Mucosa of descending colon (tissue), 3 donors: ENCODE measurements at regions not wholly inside any gene's neighbourhood (a gene's known extent, or its start where the extent isn't known, plus 50 kb on each side); places are given as distances from the start of the nearest gene placed in this dataset.
A peak's percentile ranks its signal among the peaks of the same experiment; 100 is the strongest.

ENCODE experiments used
- ATAC-seq: fragments of 200-7000 bp; cut with Tn5 transposase; one replicate; pipeline ENCODE4 v1.9.1; 2020; ENCODE audit warnings: mild to moderate bottlenecking, moderate library complexity
- DNase-seq, 3 donors: peaks; one replicate each; pipeline ENCODE4 v3.0.0-alpha.2; 2020
- H3K36me3 ChIP-seq: fragments of 200-600 bp; one replicate; pipeline ENCODE4 v1.8.0; 2021; ENCODE audit warnings: low read depth, mild to moderate bottlenecking
- H3K4me1 ChIP-seq: fragments of 200-600 bp; one replicate; pipeline ENCODE4 v1.8.0; 2021; ENCODE audit warnings: low read depth, mild to moderate bottlenecking
- H3K4me3 ChIP-seq: fragments of 200-600 bp; one replicate; pipeline ENCODE4 v1.8.0; 2021; ENCODE audit warnings: mild to moderate bottlenecking
- H3K9me3 ChIP-seq: fragments of 200-600 bp; one replicate; pipeline ENCODE4 v1.8.0; 2021; ENCODE audit warnings: mild to moderate bottlenecking
- intact Hi-C, 2 donors: fragments of 100-400 bp; cut with DNase I in 1 of 2; cut with micrococcal nuclease in 1 of 2; formaldehyde crosslinking; loops; one replicate each; pipeline versions ENCODE4 v1.11.0 to v1.11.1; 2022; cut with DNase I, micrococcal nuclease
- TF ChIP-seq, protein P1 (sequence below): fragments of 200-600 bp; IDR thresholded peaks from one replicate; pipeline ENCODE4 v1.8.0; 2022; ENCODE audit warnings: antibody characterized with exemption, mild to moderate bottlenecking
- donor health status: DM: no; HTN: no; CAD: no; lungs with moderate emphysema.
- donor health status: DM: no; HTN: no; CAD: no.
- donor health status: DM: no; HTN: yes; CAD: no.

DNA sequence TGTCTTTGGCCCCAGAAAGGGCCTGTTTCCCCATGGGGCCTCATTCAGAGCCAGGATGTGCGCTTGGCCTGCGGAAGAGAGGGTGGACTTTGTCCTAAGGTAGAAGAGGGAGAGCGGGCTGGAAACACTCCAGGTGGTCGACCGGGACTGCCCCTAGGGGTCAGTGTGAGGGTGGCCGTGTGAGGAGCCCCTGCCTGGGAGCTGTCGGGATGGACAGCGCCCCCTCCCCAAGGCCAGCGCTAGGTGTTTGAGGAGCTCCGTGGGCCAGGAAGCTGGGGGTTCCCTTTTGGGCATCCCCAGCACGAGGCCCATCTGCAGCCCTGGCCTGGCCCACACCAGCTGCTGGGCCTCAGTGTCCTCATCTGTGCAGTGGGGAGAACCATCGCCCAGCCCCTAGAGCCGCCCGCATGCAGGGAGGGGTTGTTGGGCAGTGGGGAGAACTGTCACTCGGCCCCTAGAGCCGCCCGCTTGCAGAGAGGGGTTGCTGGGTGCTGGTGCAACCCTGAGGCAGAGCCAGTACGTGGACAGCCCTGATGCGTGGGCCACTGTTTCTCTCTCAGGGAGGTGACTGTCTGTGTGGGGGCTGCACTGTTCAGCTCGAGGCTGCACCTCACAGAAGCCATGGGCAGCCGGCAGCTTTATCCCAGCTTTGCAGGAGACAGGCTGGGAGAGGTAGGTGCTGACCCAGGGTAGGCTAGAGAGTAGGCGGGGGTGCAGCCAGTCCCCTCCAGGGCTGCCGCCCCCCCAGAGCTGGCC lies 1319.9 kb downstream of the BRD1 start:
- Histone ChIP-seq H3K9me3 (no peaks in the 10 kb centered on the region), H3K36me3 (no peaks in the 10 kb centered on the region), H3K4me1 (no peaks in the 10 kb centered on the region), H3K4me3 (no peak overlapping the region)
- DNase-seq (no peak), ATAC-seq (no peak)
- intact Hi-C loops: no loop called here
- TF ChIP-seq, protein P1, sequence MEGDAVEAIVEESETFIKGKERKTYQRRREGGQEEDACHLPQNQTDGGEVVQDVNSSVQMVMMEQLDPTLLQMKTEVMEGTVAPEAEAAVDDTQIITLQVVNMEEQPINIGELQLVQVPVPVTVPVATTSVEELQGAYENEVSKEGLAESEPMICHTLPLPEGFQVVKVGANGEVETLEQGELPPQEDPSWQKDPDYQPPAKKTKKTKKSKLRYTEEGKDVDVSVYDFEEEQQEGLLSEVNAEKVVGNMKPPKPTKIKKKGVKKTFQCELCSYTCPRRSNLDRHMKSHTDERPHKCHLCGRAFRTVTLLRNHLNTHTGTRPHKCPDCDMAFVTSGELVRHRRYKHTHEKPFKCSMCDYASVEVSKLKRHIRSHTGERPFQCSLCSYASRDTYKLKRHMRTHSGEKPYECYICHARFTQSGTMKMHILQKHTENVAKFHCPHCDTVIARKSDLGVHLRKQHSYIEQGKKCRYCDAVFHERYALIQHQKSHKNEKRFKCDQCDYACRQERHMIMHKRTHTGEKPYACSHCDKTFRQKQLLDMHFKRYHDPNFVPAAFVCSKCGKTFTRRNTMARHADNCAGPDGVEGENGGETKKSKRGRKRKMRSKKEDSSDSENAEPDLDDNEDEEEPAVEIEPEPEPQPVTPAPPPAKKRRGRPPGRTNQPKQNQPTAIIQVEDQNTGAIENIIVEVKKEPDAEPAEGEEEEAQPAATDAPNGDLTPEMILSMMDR: no peak

DNA sequence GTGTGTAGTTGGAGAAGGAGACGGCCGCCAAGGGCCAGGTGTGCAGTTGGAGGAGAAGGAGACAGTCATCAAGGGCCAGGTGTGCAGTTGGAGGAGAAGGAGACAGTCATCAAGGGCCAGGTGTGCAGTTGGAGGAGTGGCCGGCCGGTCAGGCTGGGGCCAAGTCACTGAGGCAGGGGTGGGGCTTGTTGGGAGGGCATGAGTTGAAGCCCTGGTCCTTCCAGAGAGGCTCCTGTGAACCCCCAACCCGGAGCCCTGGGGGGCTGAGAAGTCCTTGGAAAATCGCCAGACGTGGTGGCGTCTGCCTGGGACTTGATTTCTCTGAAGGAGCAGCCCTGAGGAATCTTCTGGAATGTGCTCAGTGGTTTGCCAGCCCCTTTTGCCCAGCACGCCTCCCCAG lies 1320.5 kb downstream of the BRD1 start:
- no peak for DNase-seq
- Histone ChIP-seq H3K9me3 (no peaks in the 10 kb centered on the region), H3K4me1 (no peaks in the 10 kb centered on the region), H3K4me3 (no peak overlapping the region), H3K36me3 (no peaks in the 10 kb centered on the region)
- intact Hi-C loops: no loop called here
- no peak for ATAC-seq
- TF ChIP-seq, protein P1: no peak

DNA sequence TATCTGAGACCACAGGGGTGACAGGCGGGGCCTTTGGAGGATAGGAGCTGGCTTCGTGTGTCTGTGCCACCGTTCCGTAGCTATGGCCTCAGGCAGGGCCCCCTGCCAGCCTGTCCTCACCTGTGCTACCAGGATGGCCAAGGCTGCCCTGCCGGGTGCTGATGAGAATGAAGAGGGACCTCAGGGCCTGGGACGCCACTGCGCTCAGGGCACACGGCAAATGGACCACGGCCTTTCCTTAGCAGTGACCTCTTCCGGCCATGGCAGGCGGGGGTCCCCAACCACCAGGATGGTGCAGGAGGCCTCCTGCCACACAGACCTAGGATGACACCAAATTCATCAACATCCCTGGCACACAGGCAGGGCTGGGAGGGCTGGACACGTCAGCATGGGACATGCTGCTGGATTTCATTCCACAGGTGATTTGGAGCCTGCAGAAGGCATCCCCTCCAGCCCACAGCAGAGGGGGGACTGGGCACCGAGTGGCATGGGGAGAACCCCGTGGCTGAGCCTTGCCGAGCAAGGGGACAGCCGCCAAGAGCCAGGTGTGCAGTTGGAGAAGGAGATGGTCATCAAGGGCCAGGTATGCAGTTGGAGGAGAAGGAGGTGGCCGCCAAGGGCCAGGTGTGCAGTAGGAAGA lies 1321.0 kb downstream of the BRD1 start:
- no peak for ATAC-seq
- H3K4me3 ChIP-seq: no peak overlapping the region
- TF ChIP-seq, protein P1: no peak
- intact Hi-C loops: no loop called here
- no peaks in the 10 kb centered on the region for H3K36me3 ChIP-seq
- no peaks in the 10 kb centered on the region for H3K9me3 ChIP-seq
- no peaks in the 10 kb centered on the region for H3K4me1 ChIP-seq
- DNase-seq: no peak

DNA sequence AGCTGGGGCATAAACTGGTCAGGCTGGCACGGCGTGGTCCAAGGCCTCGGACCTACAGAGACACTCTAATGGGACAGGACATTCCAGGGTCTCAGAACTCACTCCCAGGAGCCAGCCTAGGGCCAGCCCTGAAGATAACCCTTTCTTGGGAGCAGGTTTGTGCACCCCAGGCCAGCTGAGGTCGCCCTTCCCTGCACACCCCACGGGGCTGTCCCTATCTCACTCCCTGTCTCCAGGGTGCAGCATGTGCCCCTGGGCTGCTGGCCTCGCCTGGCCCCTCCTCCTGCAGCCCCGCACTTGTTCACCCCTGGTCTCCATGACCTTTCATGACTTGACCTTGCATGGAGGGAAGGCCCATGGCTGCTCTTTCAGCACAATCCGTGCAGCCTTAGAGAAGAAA lies 1321.8 kb downstream of the BRD1 start:
- intact Hi-C loops: no loop called here
- TF ChIP-seq, protein P1: no peak
- no peak for DNase-seq
- ATAC-seq: no peak
- no peaks in the 10 kb centered on the region for H3K36me3 ChIP-seq
- no peaks in the 10 kb centered on the region for H3K4me1 ChIP-seq
- no peak overlapping the region for H3K4me3 ChIP-seq
- H3K9me3 ChIP-seq: no peaks in the 10 kb centered on the region

DNA sequence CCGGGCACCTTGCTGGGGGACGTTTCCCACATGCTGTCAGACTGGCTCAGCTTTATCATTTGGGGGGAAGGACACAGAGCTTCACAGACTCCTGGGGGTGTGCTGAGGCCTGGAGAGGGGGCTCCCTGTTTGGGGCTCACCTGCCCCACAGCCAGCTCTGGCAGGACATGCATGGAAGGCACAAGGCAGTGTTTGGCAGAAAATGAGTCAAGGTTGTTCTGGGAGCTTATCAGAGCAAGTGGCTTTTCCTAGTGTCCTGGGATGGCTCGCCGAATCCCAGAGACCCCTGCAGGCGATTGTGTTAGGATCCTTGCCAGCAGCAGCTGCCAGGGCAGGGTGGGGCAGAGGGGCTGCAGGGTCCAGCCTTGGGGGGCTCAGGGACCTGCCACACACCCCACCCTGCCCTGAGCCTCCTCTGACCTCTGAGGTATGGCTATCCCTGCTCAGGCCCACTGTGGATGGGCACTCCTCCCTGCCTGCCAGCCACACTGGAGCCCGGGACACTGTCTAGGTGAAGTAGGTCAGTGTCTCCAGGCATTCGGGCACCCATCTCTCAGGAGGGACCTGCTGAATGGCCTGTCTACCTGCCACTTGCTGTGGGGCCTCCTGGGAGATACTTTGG lies 1323.0 kb downstream of the BRD1 start:
- DNase-seq (peak in 1 of 3 donors; percentile 20), ATAC-seq (no peak)
- intact Hi-C loops: no loop called here
- Histone ChIP-seq H3K4me1 (no peaks in the 10 kb centered on the region), H3K36me3 (no peaks in the 10 kb centered on the region), H3K4me3 (no peak overlapping the region), H3K9me3 (no peaks in the 10 kb centered on the region)
- TF ChIP-seq, protein P1: no peak
